ENCODE measurements at regions not wholly inside any gene's neighbourhood (a gene's known extent, or its start where the extent isn't known, plus 50 kb on each side); places are given as distances from the start of the nearest gene placed in this dataset.

GRCh38 chr14:57073986-57074385, 194.7 kb downstream of the EXOC5 start:
- peaks cover 7% of the 10 kb centered on the region for H3K27me3 Mint-ChIP-seq (ENCODE audit: low read depth)
- no peak overlapping the region for H3K4me3 Mint-ChIP-seq (ENCODE audit: unreplicated experiment)
- no peaks in the 10 kb centered on the region for H3K36me3 Mint-ChIP-seq (ENCODE audit: low read depth)
- TF ChIP-seq, protein P1, sequence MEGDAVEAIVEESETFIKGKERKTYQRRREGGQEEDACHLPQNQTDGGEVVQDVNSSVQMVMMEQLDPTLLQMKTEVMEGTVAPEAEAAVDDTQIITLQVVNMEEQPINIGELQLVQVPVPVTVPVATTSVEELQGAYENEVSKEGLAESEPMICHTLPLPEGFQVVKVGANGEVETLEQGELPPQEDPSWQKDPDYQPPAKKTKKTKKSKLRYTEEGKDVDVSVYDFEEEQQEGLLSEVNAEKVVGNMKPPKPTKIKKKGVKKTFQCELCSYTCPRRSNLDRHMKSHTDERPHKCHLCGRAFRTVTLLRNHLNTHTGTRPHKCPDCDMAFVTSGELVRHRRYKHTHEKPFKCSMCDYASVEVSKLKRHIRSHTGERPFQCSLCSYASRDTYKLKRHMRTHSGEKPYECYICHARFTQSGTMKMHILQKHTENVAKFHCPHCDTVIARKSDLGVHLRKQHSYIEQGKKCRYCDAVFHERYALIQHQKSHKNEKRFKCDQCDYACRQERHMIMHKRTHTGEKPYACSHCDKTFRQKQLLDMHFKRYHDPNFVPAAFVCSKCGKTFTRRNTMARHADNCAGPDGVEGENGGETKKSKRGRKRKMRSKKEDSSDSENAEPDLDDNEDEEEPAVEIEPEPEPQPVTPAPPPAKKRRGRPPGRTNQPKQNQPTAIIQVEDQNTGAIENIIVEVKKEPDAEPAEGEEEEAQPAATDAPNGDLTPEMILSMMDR (IDR thresholded peaks at IDR 0.05) = no peak
- no peaks in the 10 kb centered on the region for H3K4me1 Mint-ChIP-seq (ENCODE audit: low read depth)
- no peak for DNase-seq (ENCODE audit: low spot score)
- no peaks in the 10 kb centered on the region for H3K9me3 Mint-ChIP-seq (ENCODE audit: low read depth)
- H3K27ac Mint-ChIP-seq (ENCODE audit: unreplicated experiment) = no peak overlapping the region

DNA sequence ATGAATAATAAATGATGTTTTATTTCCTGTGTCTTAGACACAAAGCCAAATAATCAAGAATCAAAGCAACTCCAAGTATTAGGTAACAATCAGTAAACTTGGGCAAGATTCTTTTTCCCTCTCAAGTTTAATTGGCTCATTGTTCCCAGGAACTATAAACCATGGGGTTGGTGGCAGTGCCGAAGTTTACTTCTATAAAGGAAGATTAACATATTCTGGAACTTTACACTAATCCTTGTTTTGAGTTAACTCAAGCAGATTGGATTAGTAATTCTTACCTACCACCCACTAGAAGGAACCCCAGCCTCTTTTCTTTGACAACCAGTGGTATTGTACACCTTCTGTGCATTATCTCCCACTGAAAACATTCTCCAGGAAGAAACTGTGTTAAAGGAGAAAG, 197.1 kb downstream of the EXOC5 start:
- Mint-ChIP-seq H3K36me3 (ENCODE audit: low read depth) (no peaks in the 10 kb centered on the region), H3K9me3 (ENCODE audit: low read depth) (no peaks in the 10 kb centered on the region), H3K27me3 (ENCODE audit: low read depth) (peaks cover 17% of the 10 kb centered on the region), H3K4me1 (ENCODE audit: low read depth) (no peaks in the 10 kb centered on the region), H3K4me3 (ENCODE audit: unreplicated experiment) (no peak overlapping the region), H3K27ac (ENCODE audit: unreplicated experiment) (no peak overlapping the region)
- DNase-seq (ENCODE audit: low spot score) = no peak
- TF ChIP-seq, protein P1 (IDR thresholded peaks at IDR 0.05) = no peak

DNA sequence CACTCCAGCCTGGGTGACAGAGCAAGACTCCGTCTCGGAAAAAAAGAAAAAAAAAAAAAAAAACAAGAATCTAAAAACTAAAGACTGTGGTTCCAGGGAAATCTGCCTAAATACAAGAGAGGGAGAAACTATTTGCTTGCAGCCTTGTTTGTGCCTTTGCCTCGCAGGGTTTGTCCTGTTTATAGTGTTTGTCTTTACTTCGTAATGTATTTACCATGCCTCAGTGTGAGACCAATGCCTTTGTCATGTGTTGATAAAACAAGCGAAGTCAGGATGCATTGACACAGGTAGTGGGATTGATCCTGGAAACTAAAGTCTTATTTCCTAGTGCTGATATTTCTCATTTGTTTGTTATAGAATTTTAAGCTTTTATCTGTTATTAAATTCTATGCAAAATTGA, 199.0 kb downstream of the EXOC5 start:
- DNase-seq (ENCODE audit: low spot score) = no peak
- Mint-ChIP-seq H3K9me3 (ENCODE audit: low read depth) (no peaks in the 10 kb centered on the region), H3K36me3 (ENCODE audit: low read depth) (no peaks in the 10 kb centered on the region), H3K27me3 (ENCODE audit: low read depth) (peaks cover 17% of the 10 kb centered on the region), H3K27ac (ENCODE audit: unreplicated experiment) (no peak overlapping the region), H3K4me3 (ENCODE audit: unreplicated experiment) (no peak overlapping the region), H3K4me1 (ENCODE audit: low read depth) (no peaks in the 10 kb centered on the region)
- TF ChIP-seq, protein P1 (IDR thresholded peaks at IDR 0.05) = no peak

DNA sequence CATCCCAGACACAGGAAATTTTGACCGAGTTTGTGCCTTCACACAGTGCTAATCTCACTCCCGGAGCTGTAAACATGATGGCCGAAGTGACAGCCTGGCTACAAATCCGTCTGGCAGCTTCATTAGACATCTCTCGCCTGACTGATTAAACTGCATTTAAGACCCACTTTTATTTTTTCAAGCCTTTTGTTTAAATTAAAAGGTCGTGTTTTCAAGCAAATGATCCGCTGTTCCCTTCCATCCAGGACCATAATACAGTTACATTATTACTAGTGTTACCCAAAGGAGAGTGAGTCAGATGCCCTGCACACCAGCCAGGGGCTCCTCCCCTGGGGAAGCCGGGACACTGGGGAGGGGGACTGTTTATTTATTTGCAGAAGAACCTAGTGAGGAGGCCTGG, 200.2 kb downstream of the EXOC5 start:
- no peak for DNase-seq (ENCODE audit: low spot score)
- no peaks in the 10 kb centered on the region for H3K4me1 Mint-ChIP-seq (ENCODE audit: low read depth)
- no peak overlapping the region for H3K4me3 Mint-ChIP-seq (ENCODE audit: unreplicated experiment)
- H3K27me3 Mint-ChIP-seq (ENCODE audit: low read depth) = peaks cover 19% of the 10 kb centered on the region
- TF ChIP-seq, protein P1 (IDR thresholded peaks at IDR 0.05) = no peak
- H3K9me3 Mint-ChIP-seq (ENCODE audit: low read depth) = no peaks in the 10 kb centered on the region
- H3K27ac Mint-ChIP-seq (ENCODE audit: unreplicated experiment) = no peak overlapping the region
- H3K36me3 Mint-ChIP-seq (ENCODE audit: low read depth) = no peaks in the 10 kb centered on the region

GRCh38 chr14:57066887-57067513, 201.7 kb downstream of the EXOC5 start:
- DNase-seq (ENCODE audit: low spot score) = no peak
- no peak overlapping the region for H3K27ac Mint-ChIP-seq (ENCODE audit: unreplicated experiment)
- TF ChIP-seq, protein P1 (IDR thresholded peaks at IDR 0.05) = peak; percentile 73
- no peaks in the 10 kb centered on the region for H3K4me1 Mint-ChIP-seq (ENCODE audit: low read depth)
- H3K36me3 Mint-ChIP-seq (ENCODE audit: low read depth) = no peaks in the 10 kb centered on the region
- H3K9me3 Mint-ChIP-seq (ENCODE audit: low read depth) = no peaks in the 10 kb centered on the region
- no peak overlapping the region for H3K4me3 Mint-ChIP-seq (ENCODE audit: unreplicated experiment)
- H3K27me3 Mint-ChIP-seq (ENCODE audit: low read depth) = peaks cover 22% of the 10 kb centered on the region
